SH-SY5Y (cell line): ENCODE measurements at regions not wholly inside any gene's neighbourhood (a gene's known extent, or its start where the extent isn't known, plus 50 kb on each side); places are given as distances from the start of the nearest gene placed in this dataset.

Source experiments
- GATA2 ChIP-seq: IDR thresholded peaks from 2 replicates; pipeline ENCODE4 v1.6.1; 2011; ENCODE audit warnings: mild to moderate bottlenecking, low read depth, low read length
- GATA3 ChIP-seq: IDR thresholded peaks from 2 replicates; pipeline ENCODE4 v1.6.1; 2011; ENCODE audit warnings: low read depth, mild to moderate bottlenecking, low read length, moderate library complexity

- TF ChIP-seq GATA3, result no peak
- TF ChIP-seq GATA2, result no peak
Measured at GRCh38 chr1:234896477-234897389, 231.9 kb downstream of the TOMM20 start.
